BE2C (cell line): ENCODE measurements at regions not wholly inside any gene's neighbourhood (a gene's known extent, or its start where the extent isn't known, plus 50 kb on each side); places are given as distances from the start of the nearest gene placed in this dataset.

Experiments used
- DNase-seq: peaks from one replicate; pipeline ENCODE4 v3.0.0-alpha.2; 2020
- H3K27me3 ChIP-seq: fragments of 250-450 bp; sonication (Bioruptor Pico); 2 replicates; pipeline ENCODE4 v1.5.1; 2020; ENCODE audit warnings: mild to moderate bottlenecking
- H3K36me3 ChIP-seq: fragments of 250-450 bp; sonication (Bioruptor Pico); 2 replicates; pipeline ENCODE4 v1.5.1; 2020; ENCODE audit warnings: mild to moderate bottlenecking
- H3K4me1 ChIP-seq: fragments of 250-450 bp; sonication (Bioruptor Pico); 2 replicates; pipeline ENCODE4 v1.5.1; 2020
- H3K4me3 ChIP-seq: 2 replicates; pipeline ENCODE4 v1.5.1; 2011; ENCODE audit warnings: low read depth, low read length
- H3K9me3 ChIP-seq: fragments of 250-450 bp; sonication (Bioruptor Pico); 2 replicates; pipeline ENCODE4 v1.5.1; 2020
- TF ChIP-seq, protein P1 (sequence below): IDR thresholded peaks from 2 replicates; pipeline ENCODE4 v1.5.1; 2012; ENCODE audit warnings: mild to moderate bottlenecking, low read depth, low read length

DNA sequence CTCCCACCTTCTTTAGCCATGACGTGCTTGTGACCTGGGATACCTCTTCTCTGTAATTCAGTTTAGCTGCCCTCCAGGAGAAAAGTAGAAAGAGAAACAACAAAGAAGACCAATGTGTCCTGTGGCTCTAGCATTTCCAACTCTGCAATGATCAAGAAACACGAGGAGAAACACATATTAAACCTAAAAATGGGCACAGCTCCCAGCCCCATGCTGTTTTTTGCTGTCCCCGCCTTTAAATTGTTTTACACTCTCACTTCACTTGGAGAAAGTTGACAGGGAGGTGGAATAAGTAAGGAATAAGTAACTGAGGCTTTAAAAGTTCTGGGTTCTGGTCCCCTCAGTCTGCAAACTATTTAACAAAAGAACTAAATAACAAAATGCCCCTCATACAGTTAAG lies 390.6 kb downstream of the TNS1 start:
- H3K27me3 ChIP-seq: no peaks in the 10 kb centered on the region
- H3K4me3 ChIP-seq: no peak overlapping the region
- TF ChIP-seq, protein P1, sequence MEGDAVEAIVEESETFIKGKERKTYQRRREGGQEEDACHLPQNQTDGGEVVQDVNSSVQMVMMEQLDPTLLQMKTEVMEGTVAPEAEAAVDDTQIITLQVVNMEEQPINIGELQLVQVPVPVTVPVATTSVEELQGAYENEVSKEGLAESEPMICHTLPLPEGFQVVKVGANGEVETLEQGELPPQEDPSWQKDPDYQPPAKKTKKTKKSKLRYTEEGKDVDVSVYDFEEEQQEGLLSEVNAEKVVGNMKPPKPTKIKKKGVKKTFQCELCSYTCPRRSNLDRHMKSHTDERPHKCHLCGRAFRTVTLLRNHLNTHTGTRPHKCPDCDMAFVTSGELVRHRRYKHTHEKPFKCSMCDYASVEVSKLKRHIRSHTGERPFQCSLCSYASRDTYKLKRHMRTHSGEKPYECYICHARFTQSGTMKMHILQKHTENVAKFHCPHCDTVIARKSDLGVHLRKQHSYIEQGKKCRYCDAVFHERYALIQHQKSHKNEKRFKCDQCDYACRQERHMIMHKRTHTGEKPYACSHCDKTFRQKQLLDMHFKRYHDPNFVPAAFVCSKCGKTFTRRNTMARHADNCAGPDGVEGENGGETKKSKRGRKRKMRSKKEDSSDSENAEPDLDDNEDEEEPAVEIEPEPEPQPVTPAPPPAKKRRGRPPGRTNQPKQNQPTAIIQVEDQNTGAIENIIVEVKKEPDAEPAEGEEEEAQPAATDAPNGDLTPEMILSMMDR: no peak
- no peaks in the 10 kb centered on the region for H3K36me3 ChIP-seq
- H3K4me1 ChIP-seq: no peaks in the 10 kb centered on the region
- no peaks in the 10 kb centered on the region for H3K9me3 ChIP-seq
- DNase-seq: no peak

DNA sequence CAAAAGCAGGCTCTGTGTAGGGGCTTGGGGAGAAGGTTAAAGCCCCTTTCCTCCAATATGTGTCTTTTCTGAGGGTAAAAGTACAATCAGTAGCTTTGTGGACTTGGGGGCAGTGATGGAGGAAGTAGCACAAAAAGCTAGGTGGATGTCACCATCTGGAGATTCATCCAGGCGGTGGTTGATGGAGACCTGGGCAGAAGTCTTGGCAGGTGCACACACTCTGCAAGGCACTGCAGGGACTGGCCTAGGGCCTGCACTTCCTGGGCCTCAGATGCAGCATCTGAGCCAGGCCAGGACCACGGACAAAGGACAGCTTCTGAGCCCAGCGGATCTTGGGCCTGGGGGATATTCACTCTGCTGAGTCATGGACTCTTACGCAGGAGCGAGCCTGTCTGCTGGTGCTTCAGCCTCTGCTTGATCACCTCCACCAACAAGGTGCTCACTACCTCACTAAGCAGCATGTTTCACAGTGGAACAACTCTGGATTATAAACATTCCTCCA lies 391.1 kb downstream of the TNS1 start:
- Histone ChIP-seq H3K9me3 (no peaks in the 10 kb centered on the region), H3K27me3 (no peaks in the 10 kb centered on the region), H3K36me3 (no peaks in the 10 kb centered on the region), H3K4me1 (no peaks in the 10 kb centered on the region), H3K4me3 (no peak overlapping the region)
- TF ChIP-seq, protein P1: no peak
- DNase-seq: no peak

DNA sequence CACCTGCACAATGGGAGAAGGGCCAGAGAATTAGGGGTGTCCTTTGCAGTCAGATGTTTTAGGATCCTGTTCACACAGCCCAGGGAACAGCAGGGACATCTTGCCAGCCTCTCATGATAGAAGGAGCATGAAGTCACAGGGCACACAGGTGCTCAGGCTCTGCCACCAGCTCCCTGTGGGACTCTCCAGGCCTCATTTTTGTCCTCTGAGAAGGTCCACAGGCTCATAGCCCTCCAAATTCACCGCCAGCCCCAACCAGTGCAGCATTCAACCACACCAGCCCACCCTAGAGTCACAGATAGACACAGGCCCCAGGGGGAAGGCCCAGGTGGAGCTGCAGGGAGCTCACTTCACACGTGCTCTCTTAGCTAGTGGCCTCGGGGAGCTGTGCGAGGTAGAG lies 391.7 kb downstream of the TNS1 start:
- Histone ChIP-seq H3K4me3 (no peak overlapping the region), H3K4me1 (no peaks in the 10 kb centered on the region)
- TF ChIP-seq, protein P1: no peak

DNA sequence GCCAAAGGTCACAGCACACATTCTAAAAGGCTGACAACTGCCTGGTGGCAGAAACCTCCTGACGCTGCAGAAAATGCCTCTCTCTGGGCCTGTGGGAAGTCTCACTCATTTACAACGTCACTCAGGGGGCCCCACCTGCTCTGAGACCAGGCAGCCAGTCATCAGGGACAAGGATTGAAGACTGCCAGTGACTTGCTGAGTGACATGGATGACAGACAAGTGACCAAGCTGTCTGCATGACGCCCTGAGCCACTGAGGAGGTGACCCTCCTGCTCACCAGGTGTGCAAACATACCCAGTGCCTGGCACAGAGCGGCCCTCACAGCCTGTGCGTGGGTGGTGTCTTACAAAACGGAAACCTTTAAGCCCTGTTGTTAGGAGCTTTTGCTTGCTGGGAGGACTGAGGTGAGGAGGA lies 392.4 kb downstream of the TNS1 start:
- H3K36me3 ChIP-seq: no peaks in the 10 kb centered on the region
- TF ChIP-seq, protein P1: no peak
- H3K4me1 ChIP-seq: no peaks in the 10 kb centered on the region
- H3K27me3 ChIP-seq: no peaks in the 10 kb centered on the region
- H3K9me3 ChIP-seq: no peaks in the 10 kb centered on the region
- H3K4me3 ChIP-seq: no peak overlapping the region
- no peak for DNase-seq

More for the DNA sequence above, 391.7 kb downstream of the TNS1 start:
- H3K27me3 ChIP-seq: no peaks in the 10 kb centered on the region
- no peaks in the 10 kb centered on the region for H3K36me3 ChIP-seq
- no peaks in the 10 kb centered on the region for H3K9me3 ChIP-seq
- DNase-seq: no peak

DNA sequence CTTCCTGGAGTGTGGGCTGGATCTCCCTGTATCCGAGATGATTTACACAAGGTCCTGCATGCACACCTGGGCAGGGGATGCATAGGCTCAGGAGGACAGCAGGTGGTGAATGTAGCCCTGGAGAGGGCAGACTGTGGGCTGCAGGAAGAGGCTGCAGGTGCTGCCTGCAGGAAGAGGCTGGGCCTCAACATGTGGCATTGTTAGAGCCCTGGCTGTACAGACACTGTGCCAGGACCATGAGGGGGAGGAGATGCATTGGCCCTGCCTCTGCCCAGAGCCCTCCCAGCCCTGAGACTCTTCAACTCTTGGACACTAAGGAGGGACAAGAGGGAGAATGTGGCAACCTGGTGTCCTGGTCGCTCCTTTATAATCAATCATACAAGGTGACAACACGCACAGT lies 392.8 kb downstream of the TNS1 start:
- TF ChIP-seq, protein P1: no peak
- Histone ChIP-seq H3K4me3 (no peak overlapping the region), H3K36me3 (no peaks in the 10 kb centered on the region), H3K4me1 (no peaks in the 10 kb centered on the region), H3K27me3 (no peaks in the 10 kb centered on the region), H3K9me3 (no peaks in the 10 kb centered on the region)
- no peak for DNase-seq

DNA sequence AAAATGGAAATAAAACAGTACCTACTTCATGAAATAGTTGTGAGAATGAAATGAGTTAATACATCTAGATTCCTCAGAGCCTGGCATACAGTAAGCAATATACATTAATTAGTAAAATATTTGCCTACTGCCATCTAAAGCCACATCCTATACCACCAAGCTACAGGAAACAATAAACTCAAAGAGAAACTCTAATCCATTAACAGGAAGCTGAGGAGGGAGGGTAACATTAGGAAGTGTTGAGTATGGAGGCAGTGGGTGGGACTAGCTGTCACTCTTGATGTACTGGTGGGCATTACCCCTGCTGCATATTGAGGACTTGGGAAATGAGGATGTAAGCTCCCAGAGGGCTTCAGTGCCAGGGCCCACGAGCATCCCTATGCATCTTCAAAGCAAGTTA lies 396.5 kb downstream of the TNS1 start:
- Histone ChIP-seq H3K4me3 (no peak overlapping the region), H3K4me1 (peaks cover 8% of the 10 kb centered on the region), H3K9me3 (no peaks in the 10 kb centered on the region), H3K27me3 (no peaks in the 10 kb centered on the region), H3K36me3 (no peaks in the 10 kb centered on the region)
- DNase-seq: no peak
- TF ChIP-seq, protein P1: no peak
